HepG2 (cell line): ENCODE measurements at regions not wholly inside any gene's neighbourhood (a gene's known extent, or its start where the extent isn't known, plus 50 kb on each side); places are given as distances from the start of the nearest gene placed in this dataset.

Source experiments
- ARNTL ChIP-seq: sonication (generic); formaldehyde crosslinking; IDR thresholded peaks from 2 replicates; pipeline ENCODE4 v1.4.0; 2020; ENCODE audit warnings: mild to moderate bottlenecking, missing genetic modification reagents
- HNF4A ChIP-seq: sonication (generic); formaldehyde crosslinking; IDR thresholded peaks from 2 replicates; pipeline ENCODE4 v1.4.0; 2020; ENCODE audit warnings: missing genetic modification reagents
- NCOA2 ChIP-seq: sonication (generic); formaldehyde crosslinking; IDR thresholded peaks from 2 replicates; pipeline ENCODE4 v1.8.0; 2022; ENCODE audit warnings: inconsistent platforms
- NR2C2 ChIP-seq: sonication (generic); formaldehyde crosslinking; IDR thresholded peaks from 2 replicates; pipeline ENCODE4 v1.4.0; 2020; ENCODE audit warnings: missing genetic modification reagents, mild to moderate bottlenecking, moderate library complexity, borderline replicate concordance
- PHF21A ChIP-seq: sonication (generic); formaldehyde crosslinking; IDR thresholded peaks from 2 replicates; pipeline ENCODE4 v1.5.0; 2020; ENCODE audit warnings: mild to moderate bottlenecking, missing genetic modification reagents
- TFAP4 ChIP-seq: sonication (generic); IDR thresholded peaks from 2 replicates; pipeline ENCODE4 v1.6.1; 2016; ENCODE audit warnings: low read depth, borderline replicate concordance
- TMF1 ChIP-seq: sonication (generic); formaldehyde crosslinking; IDR thresholded peaks from 2 replicates; pipeline ENCODE4 v1.8.1; 2022; ENCODE audit warnings: low read depth, missing genetic modification reagents
- ZNF12 ChIP-seq: sonication (generic); formaldehyde crosslinking; IDR thresholded peaks from 2 replicates; pipeline ENCODE4 v1.5.0; 2020; ENCODE audit warnings: missing genetic modification reagents
- ZNF362 ChIP-seq: sonication (generic); formaldehyde crosslinking; IDR thresholded peaks from 2 replicates; pipeline ENCODE4 v1.4.0; 2020; ENCODE audit warnings: missing genetic modification reagents, mild to moderate bottlenecking, borderline replicate concordance
- ZNF503 ChIP-seq: sonication (generic); formaldehyde crosslinking; IDR thresholded peaks from 2 replicates; pipeline ENCODE4 v1.4.0; 2020; ENCODE audit warnings: missing genetic modification reagents
- ZNF710 ChIP-seq: sonication (generic); formaldehyde crosslinking; IDR thresholded peaks from 2 replicates; pipeline ENCODE4 v1.5.0; 2020; ENCODE audit warnings: mild to moderate bottlenecking, missing genetic modification reagents, borderline replicate concordance
- TF ChIP-seq, protein P1 (sequence below): IDR thresholded peaks from 2 replicates; pipeline ENCODE4 v1.6.1; 2016
- TF ChIP-seq, protein P2 (sequence below): sonication (generic); formaldehyde crosslinking; IDR thresholded peaks from 2 replicates; pipeline ENCODE4 v1.5.0; 2020; ENCODE audit warnings: missing genetic modification reagents
- TF ChIP-seq, protein P3 (sequence below): sonication (generic); formaldehyde crosslinking; IDR thresholded peaks from 2 replicates; pipeline ENCODE4 v1.5.1; 2020; ENCODE audit warnings: mild to moderate bottlenecking, missing genetic modification reagents, borderline replicate concordance
- TF ChIP-seq, protein P4 (sequence below): IDR thresholded peaks from 2 replicates; pipeline ENCODE4 v1.6.1; 2012; ENCODE audit warnings: inconsistent platforms

GRCh38 chr9:89923961-89924504, 319.2 kb downstream of the GADD45G start (continued):
- TF ChIP-seq ZNF710 (CRISPR knock-in tag), result 0 out of 2 replicates have a peak, but pooled peaks have one; percentile 20
- TF ChIP-seq ZNF503, result 0 out of 2 replicates have a peak, but pooled peaks have one; percentile 32
- TF ChIP-seq NCOA2, result peak; percentile 54; the same call in 1 of the 2 replicates
- peak; percentile 66 for TF ChIP-seq HNF4A (CRISPR knock-in tag)
- peak; percentile 46 for TF ChIP-seq NR2C2
- peak; percentile 83 for TF ChIP-seq ZNF362 (CRISPR knock-in tag)
- peak; percentile 81 for TF ChIP-seq ARNTL (CRISPR knock-in tag)
- TF ChIP-seq, protein P1, sequence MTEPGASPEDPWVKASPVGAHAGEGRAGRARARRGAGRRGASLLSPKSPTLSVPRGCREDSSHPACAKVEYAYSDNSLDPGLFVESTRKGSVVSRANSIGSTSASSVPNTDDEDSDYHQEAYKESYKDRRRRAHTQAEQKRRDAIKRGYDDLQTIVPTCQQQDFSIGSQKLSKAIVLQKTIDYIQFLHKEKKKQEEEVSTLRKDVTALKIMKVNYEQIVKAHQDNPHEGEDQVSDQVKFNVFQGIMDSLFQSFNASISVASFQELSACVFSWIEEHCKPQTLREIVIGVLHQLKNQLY (CRISPR knock-in tag), result peak; percentile 88
- TF ChIP-seq, protein P2, sequence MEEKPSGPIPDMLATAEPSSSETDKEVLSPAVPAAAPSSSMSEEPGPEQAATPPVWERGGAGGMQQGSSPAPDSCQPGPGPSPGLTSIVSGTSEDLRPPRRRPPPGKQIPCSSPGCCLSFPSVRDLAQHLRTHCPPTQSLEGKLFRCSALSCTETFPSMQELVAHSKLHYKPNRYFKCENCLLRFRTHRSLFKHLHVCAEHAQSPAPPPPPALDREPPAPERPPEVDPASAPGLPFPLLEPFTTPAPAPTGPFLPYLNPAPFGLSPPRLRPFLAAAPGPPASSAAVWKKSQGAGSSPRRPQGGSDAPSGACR (CRISPR knock-in tag), result no peak
- TF ChIP-seq, protein P3, sequence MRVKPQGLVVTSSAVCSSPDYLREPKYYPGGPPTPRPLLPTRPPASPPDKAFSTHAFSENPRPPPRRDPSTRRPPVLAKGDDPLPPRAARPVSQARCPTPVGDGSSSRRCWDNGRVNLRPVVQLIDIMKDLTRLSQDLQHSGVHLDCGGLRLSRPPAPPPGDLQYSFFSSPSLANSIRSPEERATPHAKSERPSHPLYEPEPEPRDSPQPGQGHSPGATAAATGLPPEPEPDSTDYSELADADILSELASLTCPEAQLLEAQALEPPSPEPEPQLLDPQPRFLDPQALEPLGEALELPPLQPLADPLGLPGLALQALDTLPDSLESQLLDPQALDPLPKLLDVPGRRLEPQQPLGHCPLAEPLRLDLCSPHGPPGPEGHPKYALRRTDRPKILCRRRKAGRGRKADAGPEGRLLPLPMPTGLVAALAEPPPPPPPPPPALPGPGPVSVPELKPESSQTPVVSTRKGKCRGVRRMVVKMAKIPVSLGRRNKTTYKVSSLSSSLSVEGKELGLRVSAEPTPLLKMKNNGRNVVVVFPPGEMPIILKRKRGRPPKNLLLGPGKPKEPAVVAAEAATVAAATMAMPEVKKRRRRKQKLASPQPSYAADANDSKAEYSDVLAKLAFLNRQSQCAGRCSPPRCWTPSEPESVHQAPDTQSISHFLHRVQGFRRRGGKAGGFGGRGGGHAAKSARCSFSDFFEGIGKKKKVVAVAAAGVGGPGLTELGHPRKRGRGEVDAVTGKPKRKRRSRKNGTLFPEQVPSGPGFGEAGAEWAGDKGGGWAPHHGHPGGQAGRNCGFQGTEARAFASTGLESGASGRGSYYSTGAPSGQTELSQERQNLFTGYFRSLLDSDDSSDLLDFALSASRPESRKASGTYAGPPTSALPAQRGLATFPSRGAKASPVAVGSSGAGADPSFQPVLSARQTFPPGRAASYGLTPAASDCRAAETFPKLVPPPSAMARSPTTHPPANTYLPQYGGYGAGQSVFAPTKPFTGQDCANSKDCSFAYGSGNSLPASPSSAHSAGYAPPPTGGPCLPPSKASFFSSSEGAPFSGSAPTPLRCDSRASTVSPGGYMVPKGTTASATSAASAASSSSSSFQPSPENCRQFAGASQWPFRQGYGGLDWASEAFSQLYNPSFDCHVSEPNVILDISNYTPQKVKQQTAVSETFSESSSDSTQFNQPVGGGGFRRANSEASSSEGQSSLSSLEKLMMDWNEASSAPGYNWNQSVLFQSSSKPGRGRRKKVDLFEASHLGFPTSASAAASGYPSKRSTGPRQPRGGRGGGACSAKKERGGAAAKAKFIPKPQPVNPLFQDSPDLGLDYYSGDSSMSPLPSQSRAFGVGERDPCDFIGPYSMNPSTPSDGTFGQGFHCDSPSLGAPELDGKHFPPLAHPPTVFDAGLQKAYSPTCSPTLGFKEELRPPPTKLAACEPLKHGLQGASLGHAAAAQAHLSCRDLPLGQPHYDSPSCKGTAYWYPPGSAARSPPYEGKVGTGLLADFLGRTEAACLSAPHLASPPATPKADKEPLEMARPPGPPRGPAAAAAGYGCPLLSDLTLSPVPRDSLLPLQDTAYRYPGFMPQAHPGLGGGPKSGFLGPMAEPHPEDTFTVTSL (CRISPR knock-in tag), result 0 out of 2 replicates have a peak, but pooled peaks have one; percentile 24
- no peak for TF ChIP-seq TMF1 (CRISPR knock-in tag)
- TF ChIP-seq, protein P4, sequence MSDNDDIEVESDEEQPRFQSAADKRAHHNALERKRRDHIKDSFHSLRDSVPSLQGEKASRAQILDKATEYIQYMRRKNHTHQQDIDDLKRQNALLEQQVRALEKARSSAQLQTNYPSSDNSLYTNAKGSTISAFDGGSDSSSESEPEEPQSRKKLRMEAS, result 0 out of 2 replicates have a peak, but pooled peaks have one; percentile 24
- TF ChIP-seq PHF21A (CRISPR knock-in tag), result 0 out of 2 replicates have a peak, but pooled peaks have one; percentile 36
- no peak for TF ChIP-seq ZNF12 (CRISPR knock-in tag)
- peak; percentile 72 for TF ChIP-seq TFAP4
